ENCODE measurements at regions not wholly inside any gene's neighbourhood (a gene's known extent, or its start where the extent isn't known, plus 50 kb on each side); places are given as distances from the start of the nearest gene placed in this dataset.

- no peaks in the 10 kb centered on the region for H3K4me1 Mint-ChIP-seq
- ATAC-seq (no peak), DNase-seq (ENCODE audit: low spot score in 2 of 2) (no peak)
- H3K9me3 Mint-ChIP-seq = peaks cover 4% of the 10 kb centered on the region
- no peak overlapping the region for H3K4me3 Mint-ChIP-seq
- H3K27ac Mint-ChIP-seq = no peak overlapping the region
- no peaks in the 10 kb centered on the region for H3K36me3 Mint-ChIP-seq
Observed at GRCh38 chr4:167702391-167702790, 389.9 kb upstream of the ANXA10 start.

- DNase-seq (ENCODE audit: low spot score in 2 of 2) = no peak
- ATAC-seq = no peak
Observed at GRCh38 chr4:167711517-167711916, 380.8 kb upstream of the ANXA10 start.

GRCh38 chr4:167713756-167714155 lies 378.6 kb upstream of the ANXA10 start:
- DNase-seq (ENCODE audit: low spot score in 2 of 2) (no peak), ATAC-seq (no peak)
- no peaks in the 10 kb centered on the region for H3K36me3 Mint-ChIP-seq
- peaks cover 13% of the 10 kb centered on the region for H3K9me3 Mint-ChIP-seq
- H3K27ac Mint-ChIP-seq = no peak overlapping the region
- H3K4me3 Mint-ChIP-seq = no peak overlapping the region
- H3K4me1 Mint-ChIP-seq = no peaks in the 10 kb centered on the region

More at GRCh38 chr4:167711517-167711916, 380.8 kb upstream of the ANXA10 start:
- H3K9me3 Mint-ChIP-seq = peaks cover 10% of the 10 kb centered on the region
- no peaks in the 10 kb centered on the region for H3K36me3 Mint-ChIP-seq
- H3K27ac Mint-ChIP-seq = no peak overlapping the region
- H3K4me1 Mint-ChIP-seq = no peaks in the 10 kb centered on the region
- no peak overlapping the region for H3K4me3 Mint-ChIP-seq

GRCh38 chr4:167715176-167715575 lies 377.2 kb upstream of the ANXA10 start:
- Mint-ChIP-seq H3K36me3 (no peaks in the 10 kb centered on the region), H3K4me3 (no peak overlapping the region), H3K4me1 (no peaks in the 10 kb centered on the region), H3K27ac (no peak overlapping the region), H3K9me3 (peaks cover 13% of the 10 kb centered on the region)
- DNase-seq (ENCODE audit: low spot score in 2 of 2) (no peak), ATAC-seq (no peak)

- Mint-ChIP-seq H3K9me3 (peaks cover 17% of the 10 kb centered on the region), H3K27ac (no peak overlapping the region), H3K4me3 (no peak overlapping the region), H3K36me3 (no peaks in the 10 kb centered on the region), H3K4me1 (no peaks in the 10 kb centered on the region)
- DNase-seq (ENCODE audit: low spot score in 2 of 2) = no peak
- no peak for ATAC-seq
Observed at GRCh38 chr4:167717495-167717894, 374.8 kb upstream of the ANXA10 start.

GRCh38 chr4:167721617-167722486 lies 370.5 kb upstream of the ANXA10 start:
- H3K4me3 Mint-ChIP-seq = no peak overlapping the region
- no peaks in the 10 kb centered on the region for H3K36me3 Mint-ChIP-seq
- no peak overlapping the region for H3K27ac Mint-ChIP-seq
- no peaks in the 10 kb centered on the region for H3K4me1 Mint-ChIP-seq
- peaks cover 25% of the 10 kb centered on the region for H3K9me3 Mint-ChIP-seq
- DNase-seq (ENCODE audit: low spot score in 2 of 2) (no peak), ATAC-seq (no peak)

- Mint-ChIP-seq H3K27ac (no peak overlapping the region), H3K9me3 (peaks cover 22% of the 10 kb centered on the region), H3K4me3 (no peak overlapping the region), H3K4me1 (no peaks in the 10 kb centered on the region), H3K36me3 (no peaks in the 10 kb centered on the region)
- ATAC-seq = no peak
- no peak for DNase-seq (ENCODE audit: low spot score in 2 of 2)
Observed at GRCh38 chr4:167722487-167722808, 369.9 kb upstream of the ANXA10 start.

GRCh38 chr4:167724941-167725340 lies 367.4 kb upstream of the ANXA10 start:
- H3K9me3 Mint-ChIP-seq = peaks cover 30% of the 10 kb centered on the region

GRCh38 chr4:167730769-167731168 lies 361.6 kb upstream of the ANXA10 start:
- Mint-ChIP-seq H3K36me3 (no peaks in the 10 kb centered on the region), H3K4me1 (no peaks in the 10 kb centered on the region), H3K27ac (no peak overlapping the region), H3K4me3 (no peak overlapping the region), H3K9me3 (peaks cover 30% of the 10 kb centered on the region)
- no peak for DNase-seq (ENCODE audit: low spot score in 2 of 2)
- ATAC-seq = no peak

More at GRCh38 chr4:167724941-167725340, 367.4 kb upstream of the ANXA10 start:
- DNase-seq (ENCODE audit: low spot score in 2 of 2) = no peak
- no peak overlapping the region for H3K4me3 Mint-ChIP-seq
- H3K27ac Mint-ChIP-seq = no peak overlapping the region
- no peaks in the 10 kb centered on the region for H3K4me1 Mint-ChIP-seq
- no peak for ATAC-seq
- no peaks in the 10 kb centered on the region for H3K36me3 Mint-ChIP-seq

- DNase-seq (ENCODE audit: low spot score in 2 of 2) (no peak), ATAC-seq (no peak)
- Mint-ChIP-seq H3K9me3 (peaks cover 15% of the 10 kb centered on the region), H3K4me3 (no peak overlapping the region), H3K27ac (no peak overlapping the region), H3K4me1 (no peaks in the 10 kb centered on the region), H3K36me3 (no peaks in the 10 kb centered on the region)
Observed at GRCh38 chr4:167745024-167745687, 347.2 kb upstream of the ANXA10 start.

GRCh38 chr4:167767281-167767680 lies 325.1 kb upstream of the ANXA10 start:
- Mint-ChIP-seq H3K4me3 (no peak overlapping the region), H3K4me1 (no peaks in the 10 kb centered on the region), H3K36me3 (no peaks in the 10 kb centered on the region), H3K27ac (no peak overlapping the region), H3K9me3 (peaks cover 27% of the 10 kb centered on the region)
- DNase-seq (ENCODE audit: low spot score in 2 of 2) = no peak
- ATAC-seq = no peak

- peaks cover 21% of the 10 kb centered on the region for H3K9me3 Mint-ChIP-seq
Observed at GRCh38 chr4:167774646-167775045, 317.7 kb upstream of the ANXA10 start.

GRCh38 chr4:167775375-167775774 lies 317.0 kb upstream of the ANXA10 start:
- H3K36me3 Mint-ChIP-seq = no peaks in the 10 kb centered on the region
- ATAC-seq (no peak), DNase-seq (ENCODE audit: low spot score in 2 of 2) (no peak)
- H3K9me3 Mint-ChIP-seq = peaks cover 23% of the 10 kb centered on the region
- H3K4me1 Mint-ChIP-seq = no peaks in the 10 kb centered on the region
- no peak overlapping the region for H3K27ac Mint-ChIP-seq
- no peak overlapping the region for H3K4me3 Mint-ChIP-seq

More at GRCh38 chr4:167774646-167775045, 317.7 kb upstream of the ANXA10 start:
- H3K36me3 Mint-ChIP-seq = no peaks in the 10 kb centered on the region
- no peak overlapping the region for H3K27ac Mint-ChIP-seq
- DNase-seq (ENCODE audit: low spot score in 2 of 2) (no peak), ATAC-seq (no peak)
- H3K4me3 Mint-ChIP-seq = no peak overlapping the region
- H3K4me1 Mint-ChIP-seq = no peaks in the 10 kb centered on the region

- H3K9me3 Mint-ChIP-seq = peaks cover 22% of the 10 kb centered on the region
- H3K36me3 Mint-ChIP-seq = no peaks in the 10 kb centered on the region
- H3K27ac Mint-ChIP-seq = no peak overlapping the region
- no peaks in the 10 kb centered on the region for H3K4me1 Mint-ChIP-seq
- ATAC-seq = no peak
- DNase-seq (ENCODE audit: low spot score in 2 of 2) = no peak
- H3K4me3 Mint-ChIP-seq = no peak overlapping the region
Observed at GRCh38 chr4:167779280-167779679, 313.1 kb upstream of the ANXA10 start.

- H3K27ac Mint-ChIP-seq = no peak overlapping the region
- H3K9me3 Mint-ChIP-seq = peaks cover 22% of the 10 kb centered on the region
- no peak for ATAC-seq
- H3K36me3 Mint-ChIP-seq = no peaks in the 10 kb centered on the region
- H3K4me1 Mint-ChIP-seq = no peaks in the 10 kb centered on the region
- no peak overlapping the region for H3K4me3 Mint-ChIP-seq
- no peak for DNase-seq (ENCODE audit: low spot score in 2 of 2)
Observed at GRCh38 chr4:167779864-167780263, 312.5 kb upstream of the ANXA10 start.

- no peak for DNase-seq (ENCODE audit: low spot score in 2 of 2)
- no peak overlapping the region for H3K27ac Mint-ChIP-seq
- H3K36me3 Mint-ChIP-seq = no peaks in the 10 kb centered on the region
- no peaks in the 10 kb centered on the region for H3K4me1 Mint-ChIP-seq
- H3K4me3 Mint-ChIP-seq = no peak overlapping the region
- no peak for ATAC-seq
- H3K9me3 Mint-ChIP-seq = peaks cover 17% of the 10 kb centered on the region
Observed at GRCh38 chr4:167784826-167785225, 307.5 kb upstream of the ANXA10 start.

All from stimulated activated effector memory CD8-positive, alpha-beta T cell treated with anti-CD3 and anti-CD28 coated beads, Interleukin-12 subunit alpha, Interleukin-12 subunit beta, amount 100 ng/mL, for 72 hours (primary cell).